ENCODE measurements at regions not wholly inside any gene's neighbourhood (a gene's known extent, or its start where the extent isn't known, plus 50 kb on each side); places are given as distances from the start of the nearest gene placed in this dataset.

DNA sequence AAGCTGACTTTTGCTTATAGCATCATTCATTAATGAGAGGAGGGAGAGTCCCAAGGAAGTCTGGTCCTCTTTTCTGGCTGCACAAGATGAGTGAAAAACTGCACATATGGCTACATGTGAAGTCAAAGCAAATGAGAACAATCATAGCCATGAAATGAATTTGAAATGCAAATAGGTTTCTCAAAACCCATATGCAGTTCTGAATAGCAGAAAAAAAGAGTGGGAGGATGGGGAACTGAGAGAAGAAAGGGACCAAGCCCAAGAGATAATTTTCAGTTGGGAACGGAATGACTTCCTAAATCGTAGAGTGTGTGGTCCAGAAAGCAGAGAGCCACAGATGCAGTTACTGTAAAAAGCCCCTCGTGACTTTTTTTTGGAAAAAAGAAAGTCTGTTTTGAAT is 66.3 kb downstream of the GTPBP8 start:
- TF ChIP-seq, protein P1, sequence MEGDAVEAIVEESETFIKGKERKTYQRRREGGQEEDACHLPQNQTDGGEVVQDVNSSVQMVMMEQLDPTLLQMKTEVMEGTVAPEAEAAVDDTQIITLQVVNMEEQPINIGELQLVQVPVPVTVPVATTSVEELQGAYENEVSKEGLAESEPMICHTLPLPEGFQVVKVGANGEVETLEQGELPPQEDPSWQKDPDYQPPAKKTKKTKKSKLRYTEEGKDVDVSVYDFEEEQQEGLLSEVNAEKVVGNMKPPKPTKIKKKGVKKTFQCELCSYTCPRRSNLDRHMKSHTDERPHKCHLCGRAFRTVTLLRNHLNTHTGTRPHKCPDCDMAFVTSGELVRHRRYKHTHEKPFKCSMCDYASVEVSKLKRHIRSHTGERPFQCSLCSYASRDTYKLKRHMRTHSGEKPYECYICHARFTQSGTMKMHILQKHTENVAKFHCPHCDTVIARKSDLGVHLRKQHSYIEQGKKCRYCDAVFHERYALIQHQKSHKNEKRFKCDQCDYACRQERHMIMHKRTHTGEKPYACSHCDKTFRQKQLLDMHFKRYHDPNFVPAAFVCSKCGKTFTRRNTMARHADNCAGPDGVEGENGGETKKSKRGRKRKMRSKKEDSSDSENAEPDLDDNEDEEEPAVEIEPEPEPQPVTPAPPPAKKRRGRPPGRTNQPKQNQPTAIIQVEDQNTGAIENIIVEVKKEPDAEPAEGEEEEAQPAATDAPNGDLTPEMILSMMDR (IDR thresholded peaks at IDR 0.05), result no peak
- TF ChIP-seq POLR2A (IDR thresholded peaks at IDR 0.05) (no peak), EP300 (IDR thresholded peaks at IDR 0.05) (no peak)

All from tibial nerve (tissue), 4 donors.